ENCODE measurements at regions not wholly inside any gene's neighbourhood (a gene's known extent, or its start where the extent isn't known, plus 50 kb on each side); places are given as distances from the start of the nearest gene placed in this dataset.

- H3K9ac ChIP-seq (replicated peaks; ENCODE audit: extremely low read depth, insufficient read depth, low read length), result no peak overlapping the region
- H3K4me3 ChIP-seq (replicated peaks in 1 of 3; ENCODE audit: insufficient read depth in 1 of 3, low read depth in 1 of 3, low read length in 3 of 3), result no peak overlapping the region
- H3K9me3 ChIP-seq (replicated peaks; ENCODE audit: control insufficient read depth, insufficient read depth, low read length), result no peaks in the 10 kb centered on the region
- no peak overlapping the region for H3K4me2 ChIP-seq (ENCODE audit: insufficient read depth, low read length)
- H2AFZ ChIP-seq (ENCODE audit: low read depth, low read length), result no peak overlapping the region
- H3K4me1 ChIP-seq (ENCODE audit: control insufficient read depth, extremely low read depth, insufficient read depth, low read length), result no peaks in the 10 kb centered on the region
- H4K20me1 ChIP-seq (replicated peaks; ENCODE audit: control insufficient read depth, extremely low read depth, insufficient read depth, low read length), result no peaks in the 10 kb centered on the region
- dilution Hi-C loops (cut with MboI; ENCODE audit: extremely low pct_ligation_motif_present, low sequenced_read_pairs) (no loop called here), intact Hi-C loops (cut with micrococcal nuclease) (no loop called here)
- ChIA-PET POLR2A (no interaction called here), CTCF (interaction anchor here (1.1 kb wide), 1 partner anchor 8 kb away, joined by 8 read pairs; no protein-coding TSS in a partner anchor)
- H3K9me1 ChIP-seq (replicated peaks; ENCODE audit: control insufficient read depth, extremely low read depth, insufficient read depth, low read length), result no peaks in the 10 kb centered on the region
- no peaks in the 10 kb centered on the region for H3K79me2 ChIP-seq (ENCODE audit: control insufficient read depth, insufficient read depth, low read length)
- H3K27me3 ChIP-seq (ENCODE audit: control insufficient read depth in 2 of 2, insufficient read depth in 2 of 2, low read length in 2 of 2), result no peaks in the 10 kb centered on the region
- H3K27ac ChIP-seq (ENCODE audit: insufficient read depth, low read depth, low read length), result no peak overlapping the region
- no peaks in the 10 kb centered on the region for H3K36me3 ChIP-seq (ENCODE audit: control insufficient read depth in 2 of 2, extremely low read depth in 1 of 2, insufficient read depth in 2 of 2, low read length in 2 of 2)
- TF ChIP-seq FOS (IDR thresholded peaks at IDR 0.05; ENCODE audit: borderline replicate concordance, insufficient read depth, low read length) (no peak), CTCF (IDR thresholded peaks at IDR 0.05; ENCODE audit: extremely low read depth in 1 of 2, insufficient read depth in 1 of 2, low read depth in 1 of 2, low read length in 2 of 2) (no peak), GATA2 (IDR thresholded peaks at IDR 0.05; ENCODE audit: insufficient read depth, insufficient read length, low read depth, low read length) (no peak), POLR2A (IDR thresholded peaks at IDR 0.05; ENCODE audit: low read depth, low read length) (no peak), EZH2 (IDR thresholded peaks at IDR 0.05; ENCODE audit: borderline replicate concordance, low read depth, low read length, severe bottlenecking) (no peak), MAX (IDR thresholded peaks at IDR 0.05; ENCODE audit: insufficient read depth, insufficient read length) (no peak)
- no peak for FAIRE-seq
- no TSS peak for BruUV-seq (replicated peaks)
- no peak for DNase-seq (ENCODE audit: low read depth, low spot score)
Observed at GRCh38 chr1:65045022-65045817, 78.9 kb upstream of the JAK1 start.
